ENCODE measurements at regions not wholly inside any gene's neighbourhood (a gene's known extent, or its start where the extent isn't known, plus 50 kb on each side); places are given as distances from the start of the nearest gene placed in this dataset.
A peak's percentile ranks its signal among the peaks of the same experiment; 100 is the strongest.
"Not testable (repeated sequence)": the region's sequence is repeated elsewhere in the genome, so short reads cannot be mapped to it uniquely, and the experiment has no call there.

- no peak for DNase-seq
Observed at GRCh38 chr13:79187917-79188690, 218.0 kb downstream of the RBM26 start.

- no peak for DNase-seq
Observed at GRCh38 chr13:79185580-79185979, 220.5 kb downstream of the RBM26 start.

GRCh38 chr13:79183231-79183630, 222.8 kb downstream of the RBM26 start:
- no peak for DNase-seq

- DNase-seq = not testable (repeated sequence)
Observed at GRCh38 chr13:79173691-79174090, 232.4 kb downstream of the RBM26 start.

- DNase-seq = not testable (repeated sequence)
Observed at GRCh38 chr13:79172924-79173323, 233.1 kb downstream of the RBM26 start.

- no peak for DNase-seq
Observed at GRCh38 chr13:79171141-79172061, 234.7 kb downstream of the RBM26 start.

GRCh38 chr13:79160818-79161217, 245.2 kb downstream of the RBM26 start:
- DNase-seq = no peak

GRCh38 chr13:79155883-79156282, 250.2 kb downstream of the RBM26 start:
- DNase-seq = no peak

GRCh38 chr13:79149210-79149609, 256.8 kb downstream of the RBM26 start:
- no peak for DNase-seq

- no peak for DNase-seq
Observed at GRCh38 chr13:79141082-79141481, 265.0 kb downstream of the RBM26 start.

- peak; percentile 81 for DNase-seq
Observed at GRCh38 chr13:79128158-79128557, 277.9 kb downstream of the RBM26 start.

- DNase-seq = no peak
Observed at GRCh38 chr13:79126706-79127105, 279.3 kb downstream of the RBM26 start.

- DNase-seq = no peak
Observed at GRCh38 chr13:79124183-79124582, 281.9 kb downstream of the RBM26 start.

- DNase-seq = no peak
Observed at GRCh38 chr13:79121286-79121685, 284.8 kb downstream of the RBM26 start.

- no peak for DNase-seq
Observed at GRCh38 chr13:79119578-79120107, 286.4 kb downstream of the RBM26 start.

GRCh38 chr13:79112016-79112415, 294.0 kb downstream of the RBM26 start:
- DNase-seq = no peak

- DNase-seq = no peak
Observed at GRCh38 chr13:79108914-79109643, 297.0 kb downstream of the RBM26 start.

GRCh38 chr13:79098596-79098995, 307.5 kb downstream of the RBM26 start:
- no peak for DNase-seq

- no peak for DNase-seq
Observed at GRCh38 chr13:79097201-79097600, 308.9 kb downstream of the RBM26 start.

- no peak for DNase-seq
Observed at GRCh38 chr13:79096099-79096498, 310.0 kb downstream of the RBM26 start.

GRCh38 chr13:79090552-79091124, 315.4 kb downstream of the RBM26 start:
- no peak for DNase-seq

GRCh38 chr13:79084802-79085424, 321.1 kb downstream of the RBM26 start:
- no peak for DNase-seq
